ENCODE measurements at regions not wholly inside any gene's neighbourhood (a gene's known extent, or its start where the extent isn't known, plus 50 kb on each side); places are given as distances from the start of the nearest gene placed in this dataset.
"Not testable (repeated sequence)": the region's sequence is repeated elsewhere in the genome, so short reads cannot be mapped to it uniquely, and the experiment has no call there.

DNA sequence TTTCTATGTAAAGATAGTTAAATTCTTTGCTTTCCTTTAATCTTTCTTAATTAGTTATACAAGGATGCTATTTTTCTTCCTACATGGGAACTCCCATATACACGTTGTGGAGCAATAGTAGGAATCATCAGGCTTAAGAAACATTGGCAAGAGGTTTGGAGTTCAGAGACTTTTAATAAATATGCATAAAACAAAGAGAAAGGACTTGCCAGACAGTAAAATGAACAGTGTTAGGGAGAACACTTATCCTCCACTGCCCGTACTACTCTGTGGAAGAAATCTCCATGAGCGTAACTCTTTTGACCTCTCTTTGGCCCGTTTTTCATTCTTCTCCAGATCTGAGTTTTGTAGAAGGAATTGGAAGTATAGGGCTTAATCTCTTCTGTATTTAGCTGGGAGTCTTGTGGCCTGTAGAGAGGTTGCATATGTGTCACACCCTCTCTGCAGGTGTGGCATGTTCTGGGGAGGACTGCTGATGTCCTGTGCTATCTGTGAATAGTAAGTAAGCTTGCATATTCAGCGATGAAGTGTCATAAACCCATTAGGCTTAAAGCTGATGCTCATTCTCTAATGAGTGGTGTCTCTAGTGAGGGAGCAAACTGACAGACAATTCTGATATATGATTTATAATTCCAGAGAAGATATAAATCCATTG lies 455.4 kb upstream of the FAR2 start:
- DNase-seq = no peak

DNA sequence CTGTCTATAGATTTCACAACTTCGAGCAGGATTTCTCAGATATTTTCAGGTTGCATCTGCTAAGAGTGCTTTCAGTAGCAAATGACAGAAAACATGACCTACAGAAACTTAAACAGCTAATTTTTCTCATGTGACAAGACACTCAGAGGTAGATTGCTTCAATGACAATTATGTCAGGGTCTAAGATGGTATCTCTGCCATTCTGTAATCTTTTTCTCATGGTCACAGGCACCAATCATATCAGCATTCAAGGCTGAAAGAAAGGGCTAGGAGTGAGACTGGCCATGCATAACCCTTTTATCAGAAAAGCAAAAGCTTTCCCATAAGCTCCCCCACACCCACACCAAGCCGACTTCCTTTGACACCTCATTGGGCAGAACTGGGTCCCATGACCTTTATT lies 450.5 kb upstream of the FAR2 start:
- DNase-seq = no peak

DNA sequence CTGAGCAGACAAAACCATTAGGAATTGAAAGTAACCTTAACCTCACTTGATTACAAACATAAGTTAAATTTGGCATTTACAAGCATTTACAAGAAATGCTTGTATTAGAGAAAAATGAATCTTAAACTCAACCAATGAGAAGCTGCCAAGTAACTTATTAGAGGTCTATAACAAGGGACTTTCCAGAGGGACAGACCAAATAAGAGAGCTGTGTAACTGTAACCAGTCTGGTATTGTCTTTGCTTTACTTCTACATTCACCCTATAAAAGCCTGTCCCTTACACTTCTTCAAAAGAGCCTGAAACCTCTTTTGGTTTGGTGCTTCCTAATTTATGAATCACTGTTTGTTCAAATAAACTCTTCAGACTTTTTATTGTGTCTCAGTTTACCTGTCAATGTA lies 450.0 kb upstream of the FAR2 start:
- no peak for DNase-seq

DNA sequence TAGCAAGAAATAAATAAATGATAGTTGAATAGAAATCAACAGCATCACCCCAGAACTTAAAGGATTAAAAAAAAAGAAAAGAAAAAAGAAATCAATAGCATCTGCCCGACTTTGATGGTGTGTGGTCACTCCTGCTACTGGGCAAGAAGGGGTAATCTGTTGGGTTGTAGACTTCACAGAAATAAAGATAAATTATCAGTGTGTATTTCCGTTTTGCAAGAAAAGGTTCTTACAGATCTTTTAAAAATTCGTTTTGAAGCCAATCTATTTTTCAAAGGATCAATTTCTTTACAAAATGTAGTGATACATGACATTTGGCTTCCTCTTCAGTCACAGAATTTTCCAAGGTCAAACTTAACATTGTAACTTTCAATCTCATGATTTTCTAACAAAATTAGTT lies 448.9 kb upstream of the FAR2 start:
- DNase-seq = no peak

DNA sequence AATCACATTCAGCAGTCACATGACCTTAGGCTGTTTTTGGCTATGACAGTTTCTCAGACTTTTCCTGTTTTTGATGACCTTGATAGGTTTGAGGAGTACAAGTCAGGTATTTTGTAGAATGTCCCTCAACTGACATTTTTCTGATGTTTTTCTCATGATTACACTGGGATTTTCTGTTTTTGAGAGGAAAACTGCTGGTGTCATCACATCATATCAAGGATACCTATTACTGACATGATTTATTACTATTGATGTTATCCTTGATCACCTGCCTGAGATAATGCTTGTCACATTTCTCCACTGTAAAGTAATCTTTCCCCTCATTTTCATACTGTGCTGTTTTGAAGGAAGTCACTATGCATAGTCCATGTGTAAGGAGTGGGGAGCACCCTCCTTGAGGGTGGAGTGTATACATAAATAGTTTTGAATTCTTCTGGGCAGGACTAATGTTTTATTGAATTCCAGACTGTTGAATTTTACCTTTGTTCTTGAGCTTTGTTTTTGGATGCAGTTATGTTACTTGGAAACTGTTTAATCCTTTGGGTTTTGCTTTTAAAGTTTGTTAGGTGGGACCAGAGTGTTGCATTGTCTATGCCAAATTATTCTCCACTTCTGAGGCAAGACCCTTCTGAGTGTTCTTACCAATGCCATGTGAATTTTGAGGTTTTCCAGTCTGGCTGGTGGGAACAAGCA lies 444.5 kb upstream of the FAR2 start:
- DNase-seq = no peak

DNA sequence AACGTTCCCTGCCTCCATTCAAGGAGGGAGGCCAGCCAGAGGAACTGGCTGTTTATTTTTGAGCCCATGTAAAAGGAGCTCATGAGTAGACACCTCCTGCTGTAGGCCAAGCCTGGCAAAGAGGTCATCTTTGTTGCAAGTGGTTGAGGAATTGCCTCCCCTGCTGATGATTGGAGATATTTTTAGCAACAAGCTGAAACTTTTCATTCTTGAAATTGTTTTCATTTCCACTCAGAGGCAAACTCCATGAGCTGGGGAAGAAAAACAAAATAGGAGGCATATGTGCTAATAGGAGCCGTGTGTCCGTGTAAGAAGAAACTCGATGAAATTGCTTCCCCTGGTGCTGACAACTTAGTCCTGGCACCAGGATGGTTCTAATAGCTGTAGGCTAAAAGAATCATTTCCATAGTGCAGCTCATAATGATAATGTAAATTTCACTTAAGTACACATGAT lies 440.1 kb upstream of the FAR2 start:
- no peak for DNase-seq

DNA sequence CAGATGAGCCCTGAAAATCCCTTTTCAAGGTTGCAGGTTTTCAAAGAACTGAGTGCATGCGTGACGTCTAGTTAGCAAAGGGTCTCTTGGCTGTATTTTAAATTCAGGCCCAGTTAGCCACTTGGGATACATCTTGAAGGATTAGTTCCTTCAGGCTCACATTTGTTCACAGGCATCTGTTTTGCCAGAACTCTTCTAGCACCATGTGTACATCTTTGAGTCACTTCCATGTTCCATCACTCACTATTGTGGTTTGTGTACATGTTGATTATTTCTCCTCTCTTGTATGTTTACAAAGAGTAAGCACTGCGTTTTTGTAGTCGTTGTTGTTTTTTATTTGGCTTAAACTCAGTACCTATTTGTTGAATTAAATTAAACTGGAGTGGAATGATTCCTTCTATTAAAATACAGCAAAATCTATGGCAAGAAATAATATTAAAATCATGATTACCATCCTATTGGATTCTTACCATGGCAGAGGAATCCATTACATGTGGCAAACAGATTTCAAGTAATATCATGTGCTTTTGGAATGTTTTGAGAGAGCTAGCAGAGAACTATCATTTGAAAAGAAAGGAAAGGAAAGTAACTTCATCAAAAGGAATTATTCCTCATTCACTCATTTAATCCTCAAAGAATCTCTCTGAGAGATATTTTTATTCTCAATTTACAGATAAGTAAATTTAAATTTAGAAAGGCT lies 438.9 kb upstream of the FAR2 start:
- no peak for DNase-seq

DNA sequence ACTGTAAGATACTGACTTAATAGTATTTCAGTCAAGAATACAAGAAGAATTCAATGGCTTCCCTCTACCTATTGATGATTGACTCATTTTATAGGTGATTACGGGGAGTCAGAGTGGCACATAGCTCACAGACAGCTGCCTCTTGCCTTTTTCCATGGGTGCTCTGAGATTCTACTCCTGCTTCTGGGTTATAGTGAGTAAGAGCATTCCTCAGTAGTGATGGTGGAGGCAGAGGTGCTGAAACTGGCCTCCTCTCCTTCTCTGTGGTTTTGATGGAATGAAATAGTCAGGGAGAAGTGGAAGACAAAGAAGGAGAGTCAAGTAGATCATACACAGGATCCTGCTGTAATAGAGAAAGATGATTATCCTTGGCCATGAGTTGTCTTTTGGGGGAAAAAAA lies 438.2 kb upstream of the FAR2 start:
- DNase-seq = no peak

DNA sequence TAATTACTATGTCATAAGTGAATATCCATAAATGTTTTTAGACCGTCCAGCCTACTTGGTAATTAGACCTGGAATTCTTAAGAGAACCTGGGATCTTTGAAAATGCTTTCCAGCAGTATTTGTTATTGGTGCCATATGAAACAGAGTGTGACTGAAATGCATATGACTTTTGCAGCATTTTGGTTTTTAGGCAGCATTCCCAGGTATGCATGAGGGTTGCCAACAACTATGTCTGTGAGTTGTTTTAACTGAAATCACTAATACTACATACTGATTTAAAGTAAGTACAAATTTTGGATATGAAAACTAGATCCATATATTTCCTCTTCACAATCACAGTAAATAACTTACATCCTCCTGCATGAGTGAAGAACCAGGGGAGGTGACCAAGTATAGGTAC lies 437.7 kb upstream of the FAR2 start:
- DNase-seq = no peak

DNA sequence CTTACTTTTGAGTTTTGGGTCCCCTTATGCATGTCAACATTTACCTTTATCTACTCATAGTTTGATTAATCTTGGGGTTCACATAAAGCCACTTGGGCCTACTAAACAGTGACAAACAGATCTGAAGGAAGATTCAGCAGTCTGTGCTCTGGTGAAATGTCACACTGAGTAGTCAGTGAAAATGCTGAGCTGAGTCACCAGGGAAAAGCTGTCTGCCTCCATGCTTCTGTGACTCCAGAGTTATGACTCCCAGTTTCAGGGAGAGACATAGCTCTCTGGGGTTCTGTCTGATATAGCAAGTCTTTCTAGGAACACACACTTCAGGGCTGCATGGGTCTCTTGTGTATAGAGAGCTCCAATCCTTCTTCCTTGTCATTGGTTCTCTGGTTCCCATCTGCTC lies 406.3 kb upstream of the FAR2 start:
- DNase-seq = no peak

DNA sequence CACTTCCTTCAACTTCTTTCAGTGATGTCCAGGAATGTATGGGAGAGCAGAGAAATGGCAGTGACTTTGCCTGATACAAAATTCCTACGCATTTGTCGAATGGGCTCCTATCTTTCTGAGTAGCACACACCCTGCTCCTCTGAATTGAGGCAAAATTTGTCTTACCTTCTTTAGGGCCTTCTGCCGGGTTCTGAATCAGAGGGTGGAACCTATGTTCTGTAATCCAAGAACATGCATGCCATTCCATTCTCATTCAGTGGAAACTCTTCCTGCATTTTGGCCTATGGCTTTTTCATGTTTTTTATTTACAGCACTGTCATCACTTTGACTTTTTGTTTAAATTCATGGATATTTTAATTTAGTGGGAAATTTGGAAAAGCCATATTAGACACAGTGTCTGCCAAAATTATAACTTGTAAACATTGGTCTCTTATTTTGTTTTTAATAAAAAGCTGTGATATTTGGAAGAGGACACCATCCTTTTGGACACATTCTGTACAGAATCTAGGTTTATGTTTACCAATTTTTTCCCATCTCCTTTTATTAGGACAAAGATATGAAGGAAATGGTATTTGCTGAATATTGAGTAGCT lies 402.2 kb upstream of the FAR2 start:
- no peak for DNase-seq

DNA sequence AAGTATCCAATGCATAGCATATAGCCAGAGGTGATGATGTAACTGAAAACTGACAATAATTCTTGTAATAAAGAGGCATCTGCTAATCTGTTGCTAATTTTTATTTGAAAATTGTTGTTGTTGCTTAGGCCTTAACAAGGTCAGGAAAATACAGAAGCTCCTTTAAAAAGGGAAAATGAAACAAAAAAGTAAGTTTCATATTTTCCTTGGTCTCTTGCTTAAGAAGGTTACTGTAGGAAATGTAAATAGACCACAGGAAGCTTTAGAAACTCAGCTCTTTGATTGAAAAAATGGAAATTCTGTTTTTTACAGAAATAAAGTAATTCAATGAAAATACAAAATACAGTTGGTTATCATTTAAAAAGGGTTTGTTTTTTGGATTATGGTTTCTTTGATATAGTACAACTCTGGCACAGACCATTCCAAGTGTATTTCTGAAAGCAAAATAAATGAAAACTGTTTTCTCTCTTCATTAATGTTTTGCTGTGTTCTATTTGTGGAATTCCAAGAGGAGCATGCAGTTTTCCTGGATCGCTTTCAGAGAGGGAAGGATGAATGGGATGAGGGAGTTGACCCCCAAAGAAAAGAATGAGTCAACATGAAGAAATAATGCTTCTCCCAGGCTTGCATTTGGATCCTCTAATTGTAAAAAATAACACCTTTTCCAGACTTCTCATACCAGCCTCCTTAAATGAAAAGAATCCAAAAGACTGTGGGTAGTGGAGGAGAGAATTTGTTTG lies 398.0 kb upstream of the FAR2 start:
- DNase-seq = no peak

DNA sequence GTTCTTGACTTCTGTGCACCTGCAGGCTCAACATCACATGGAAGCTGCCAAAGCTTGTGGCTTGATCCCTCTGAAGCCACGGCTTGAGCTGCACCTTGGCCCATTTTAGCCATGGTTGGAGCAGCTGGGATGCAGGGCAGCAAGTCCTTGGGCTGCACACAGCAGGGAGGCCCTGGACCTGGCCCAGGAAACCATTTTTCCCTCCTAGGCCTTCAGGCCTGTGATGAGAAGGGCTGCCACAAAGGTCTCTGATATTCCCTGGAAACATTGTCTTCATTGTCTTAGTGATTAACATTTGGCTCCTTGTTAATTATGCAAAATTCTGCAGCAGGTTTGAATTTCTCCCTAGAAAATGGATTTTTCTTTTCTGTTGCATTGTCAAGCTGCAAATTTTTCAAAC lies 394.1 kb upstream of the FAR2 start:
- DNase-seq = no peak

DNA sequence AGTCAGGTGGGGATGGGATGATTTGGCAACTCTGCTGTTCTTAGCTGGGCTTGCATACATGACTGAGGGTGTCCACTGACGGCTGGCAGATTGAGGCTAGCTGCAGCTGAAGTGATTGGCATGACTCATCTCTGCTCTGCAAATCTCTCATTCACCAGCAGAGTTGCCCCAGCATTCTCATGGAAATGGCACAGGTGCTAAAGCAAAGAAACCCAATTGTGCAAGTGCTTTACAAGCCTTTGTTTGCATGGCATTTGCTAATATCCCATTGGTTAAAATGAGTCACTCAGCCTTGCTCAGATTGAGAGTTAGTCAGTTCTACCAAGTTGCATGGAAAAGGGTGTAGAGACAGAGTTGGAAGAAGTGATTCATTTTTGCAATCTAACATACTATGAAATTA lies 389.7 kb upstream of the FAR2 start:
- DNase-seq = no peak

DNA sequence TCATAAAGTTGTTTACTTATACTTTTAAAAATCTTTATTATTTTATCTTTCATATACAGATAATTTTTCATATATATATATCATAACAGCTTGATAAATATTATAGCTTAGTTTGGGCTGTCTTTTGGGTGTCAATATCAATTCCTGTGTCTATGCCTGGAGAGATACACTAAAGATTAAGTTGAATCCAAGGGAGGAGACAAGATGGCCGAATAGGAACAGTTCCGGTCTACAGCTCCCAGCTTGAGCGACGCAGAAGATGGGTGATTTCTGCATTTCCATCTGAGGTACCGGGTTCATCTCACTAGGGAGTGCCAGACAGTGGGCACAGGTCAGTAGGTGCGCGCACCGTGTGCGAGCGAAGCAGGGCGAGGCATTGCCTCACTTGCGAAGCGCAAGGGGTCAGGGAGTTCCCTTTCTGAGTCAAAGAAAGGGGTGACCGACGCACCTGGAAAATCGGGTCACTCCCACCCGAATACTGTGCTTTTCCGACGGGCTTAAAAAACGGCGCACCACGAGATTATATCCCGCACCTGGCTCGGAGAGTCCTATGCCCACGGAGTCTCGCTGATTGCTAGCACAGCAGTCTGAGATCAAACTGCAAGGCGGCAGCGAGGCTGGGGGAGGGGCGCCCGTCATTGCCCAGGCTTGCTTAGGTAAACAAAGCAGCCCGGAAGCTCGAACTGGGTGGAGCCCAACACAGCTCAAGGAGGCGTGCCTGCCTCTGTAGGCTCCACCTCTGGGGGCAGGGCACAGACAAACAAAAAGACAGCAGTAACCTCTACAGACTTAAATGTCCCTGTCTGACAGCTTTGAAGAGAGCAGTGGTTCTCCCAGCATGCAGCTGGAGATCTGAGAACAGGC lies 388.8 kb upstream of the FAR2 start:
- not testable (repeated sequence) for DNase-seq

DNA sequence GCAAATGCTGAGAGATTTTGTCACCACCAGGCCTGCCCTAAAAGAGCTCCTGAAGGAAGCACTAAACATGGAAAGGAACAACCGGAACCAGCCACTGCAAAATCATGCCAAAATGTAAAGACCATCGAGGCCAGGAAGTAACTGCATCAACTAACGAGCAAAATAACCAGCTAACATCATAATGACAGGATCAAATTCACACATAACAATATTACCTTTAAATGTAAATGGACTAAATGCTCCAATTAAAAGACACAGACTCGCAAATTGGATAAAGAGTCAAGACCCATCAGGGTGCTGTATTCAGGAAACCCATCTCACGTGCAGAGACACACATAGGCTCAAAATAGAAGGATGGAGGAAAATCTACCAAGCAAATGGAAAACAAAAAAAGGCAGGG lies 387.2 kb upstream of the FAR2 start:
- DNase-seq = not testable (repeated sequence)

DNA sequence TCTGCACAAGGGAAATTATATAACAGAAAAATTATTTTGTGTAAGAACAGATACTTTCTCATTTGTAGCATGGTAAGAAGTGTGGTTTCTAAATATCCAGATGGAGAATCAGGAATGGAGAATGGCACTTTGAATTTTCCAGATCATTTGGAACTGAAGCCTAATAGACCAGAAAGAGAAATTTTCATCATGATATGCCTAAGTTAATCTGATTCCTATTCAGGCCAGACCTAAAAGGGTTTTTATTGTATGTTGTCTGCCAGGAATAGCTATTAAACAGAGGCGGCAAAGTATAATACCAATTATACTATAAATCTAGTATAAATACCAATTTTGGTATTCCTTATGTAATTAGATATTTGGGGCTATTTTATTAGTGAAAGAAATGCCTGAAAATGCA lies 382.7 kb upstream of the FAR2 start:
- no peak for DNase-seq

DNA sequence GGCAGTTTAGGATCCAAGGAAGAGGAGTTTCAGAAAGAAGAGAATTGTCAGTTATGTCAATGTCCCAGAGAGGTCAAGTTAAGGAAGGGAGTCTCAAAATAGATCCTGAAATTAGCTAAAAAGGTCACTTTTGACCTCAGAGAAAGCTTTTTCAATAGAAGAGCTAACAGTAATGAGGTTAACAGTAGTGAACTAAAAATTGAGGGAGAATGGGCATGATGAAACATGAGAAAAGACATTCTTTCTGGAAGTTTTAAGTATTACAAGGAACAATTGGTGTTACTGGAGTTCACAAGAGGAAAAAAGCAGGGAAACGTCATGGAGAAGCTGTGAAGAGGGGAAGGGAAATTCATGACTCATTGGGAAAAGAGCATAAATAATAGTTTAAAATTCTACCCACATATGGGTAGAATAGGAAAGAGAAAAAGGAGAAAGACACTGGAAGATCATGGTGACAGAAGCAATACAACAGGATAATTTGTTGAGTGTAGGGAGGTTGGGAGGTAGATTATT lies 381.2 kb upstream of the FAR2 start:
- DNase-seq = no peak

DNA sequence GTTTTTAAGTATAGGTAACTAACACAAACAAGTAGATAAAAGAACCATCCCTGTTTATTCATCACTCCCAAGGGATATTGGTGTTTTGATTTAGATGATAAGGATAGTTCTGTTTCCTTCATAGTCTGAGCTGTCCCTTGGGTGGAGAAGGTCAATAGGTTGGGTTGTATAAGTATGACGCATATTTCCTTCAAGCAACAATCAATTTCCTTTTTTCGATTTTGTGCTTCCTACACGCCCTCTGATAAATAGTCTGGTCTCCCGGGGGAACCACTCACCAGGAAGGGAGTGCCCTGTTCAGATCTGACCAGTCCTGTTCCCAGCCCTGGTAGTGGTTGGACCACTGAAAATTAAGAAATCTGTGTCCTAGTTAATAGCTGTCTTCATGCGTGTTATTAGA lies 378.8 kb upstream of the FAR2 start:
- DNase-seq = no peak

DNA sequence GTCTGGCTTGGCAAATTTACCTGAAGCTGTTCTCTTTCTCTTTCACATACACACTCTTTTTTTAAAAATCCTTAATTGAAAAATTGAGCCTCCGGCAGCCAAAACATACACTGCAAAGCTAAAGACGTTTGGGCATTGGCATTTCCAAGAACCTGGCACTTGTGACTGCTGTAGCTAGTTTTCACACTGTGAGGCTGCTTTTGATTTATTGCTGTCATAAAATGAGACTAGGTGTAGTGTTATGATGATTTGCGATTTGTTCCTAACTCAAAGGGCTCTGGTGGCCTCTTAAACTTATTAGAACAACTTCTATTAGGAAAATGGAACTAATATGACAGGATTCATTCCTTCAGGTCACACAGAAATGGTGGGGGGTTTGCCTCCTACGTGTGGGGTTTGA lies 377.1 kb upstream of the FAR2 start:
- no peak for DNase-seq

DNA sequence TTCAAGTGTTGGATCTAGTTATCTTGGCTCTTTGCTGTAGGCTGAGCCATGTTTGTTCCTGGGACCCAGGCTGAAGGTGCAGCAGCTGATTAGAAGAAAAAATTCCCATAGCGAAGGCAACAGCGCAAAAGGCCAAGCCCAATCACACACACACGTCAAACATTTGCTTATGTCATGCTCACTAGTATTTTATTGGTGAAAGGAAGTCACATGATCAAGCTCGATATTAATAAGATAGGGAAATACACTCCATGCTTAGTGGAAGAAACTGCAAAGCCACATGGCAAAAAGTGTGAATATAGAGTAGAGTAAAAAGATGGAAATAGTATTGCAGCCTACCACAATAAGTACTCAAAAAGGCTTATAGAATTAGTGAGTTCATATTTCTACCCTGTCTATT lies 373.5 kb upstream of the FAR2 start:
- DNase-seq = no peak

DNA sequence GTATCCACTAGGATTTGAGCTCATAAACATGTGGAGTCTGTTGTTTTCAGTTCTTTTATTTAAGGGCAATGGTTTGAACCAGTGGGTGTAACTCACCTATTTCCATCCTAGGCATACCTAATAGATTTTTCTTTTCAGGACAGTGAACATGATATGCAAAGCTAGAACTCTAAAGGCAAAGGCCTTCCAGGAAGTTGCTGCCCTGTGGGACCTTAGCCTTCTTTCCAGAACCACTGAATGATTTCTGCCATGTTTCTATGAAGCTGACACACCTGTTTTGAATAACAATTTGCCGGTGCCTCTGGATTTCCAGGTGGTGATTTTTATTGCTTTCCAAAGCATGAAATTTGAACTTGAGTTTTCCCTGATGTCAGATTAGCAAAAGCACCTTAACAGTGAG lies 372.9 kb upstream of the FAR2 start:
- no peak for DNase-seq
